Naive thymus-derived CD4-positive, alpha-beta T cell (primary cell): ENCODE measurements at regions not wholly inside any gene's neighbourhood (a gene's known extent, or its start where the extent isn't known, plus 50 kb on each side); places are given as distances from the start of the nearest gene placed in this dataset.

Source experiments
- ATAC-seq: fragments of 150-1000 bp; cut with Tn5 transposase; 2 replicates; pipeline ENCODE4 v1.10.0; 2021; ENCODE audit warnings: mild to moderate bottlenecking, moderate library complexity
- CTCF ChIA-PET: fragments of 350-600 bp; sonication (Branson Sonifier 250); formaldehyde crosslinking; loops from one replicate; lab custom pipeline; 2021; ENCODE audit warnings: antibody characterized with exemption; lab: Charles Lee
- POLR2A ChIA-PET: fragments of 350-600 bp; sonication (Branson Sonifier 250); formaldehyde crosslinking; loops from one replicate; lab custom pipeline; 2021; ENCODE audit warnings: antibody characterized with exemption, inconsistent platforms; lab: Charles Lee
- DNase-seq, 9 donors: peaks; one replicate each; pipeline versions ENCODE4 v3.0.0 to v3.0.0-alpha.2; 2020 to 2022; ENCODE audit warnings: mixed read lengths in 1 of 9
- H3K27ac ChIP-seq: one replicate; pipeline ENCODE4 v1.7.0; 2013; ENCODE audit warnings: mild to moderate bottlenecking, low read depth, low read length, moderate library complexity
- H3K27me3 ChIP-seq, 2 donors: one replicate each; pipeline ENCODE4 v1.7.0; 2013; ENCODE audit warnings: low read length in 2 of 2, mild to moderate bottlenecking in 2 of 2, moderate library complexity in 2 of 2; ENCODE audit not compliant: control insufficient read depth in 2 of 2, insufficient read depth in 2 of 2
- H3K36me3 ChIP-seq, 3 experiments: 1 replicate in 2 of 3; 2 replicates in 1 of 3; pipeline ENCODE4 v1.7.0; 2013; ENCODE audit warnings: low read length in 3 of 3, mild to moderate bottlenecking in 3 of 3, moderate library complexity in 1 of 3; ENCODE audit not compliant: insufficient read depth in 3 of 3, control insufficient read depth in 2 of 3
- H3K4me1 ChIP-seq, 2 donors: one replicate each; pipeline ENCODE4 v1.7.0; 2013; ENCODE audit warnings: low read length in 2 of 2, mild to moderate bottlenecking in 2 of 2, moderate library complexity in 1 of 2; ENCODE audit not compliant: control insufficient read depth in 2 of 2, insufficient read depth in 2 of 2
- H3K4me3 ChIP-seq: 2 replicates; pipeline ENCODE4 v1.7.0; 2013; ENCODE audit warnings: mild to moderate bottlenecking, low read length
- H3K9me3 ChIP-seq, 3 experiments: 1 replicate in 2 of 3; 2 replicates in 1 of 3; pipeline ENCODE4 v1.7.0; 2013; ENCODE audit warnings: low read length in 3 of 3; ENCODE audit not compliant: control insufficient read depth in 2 of 3
- H3K27ac Mint-ChIP-seq, 9 donors: one replicate each; pipeline ENCODE4 v1.8.0; 2020 to 2022; ENCODE audit warnings: mixed read lengths in 9 of 9, mild to moderate bottlenecking in 8 of 9, moderate library complexity in 5 of 9, inconsistent platforms in 2 of 9
- H3K27me3 Mint-ChIP-seq, 5 donors: one replicate each; pipeline ENCODE4 v1.8.0; 2021 to 2022; ENCODE audit warnings: mixed read lengths in 5 of 5, mild to moderate bottlenecking in 1 of 5
- H3K36me3 Mint-ChIP-seq, 5 donors: one replicate each; pipeline ENCODE4 v1.8.0; 2020 to 2022; ENCODE audit warnings: mixed read lengths in 5 of 5, mild to moderate bottlenecking in 3 of 5, inconsistent platforms in 1 of 5
- H3K4me1 Mint-ChIP-seq, 7 donors: one replicate each; pipeline ENCODE4 v1.8.0; 2020 to 2022; ENCODE audit warnings: mixed read lengths in 7 of 7, mild to moderate bottlenecking in 3 of 7, inconsistent platforms in 1 of 7
- H3K4me3 Mint-ChIP-seq, 10 donors: one replicate each; pipeline ENCODE4 v1.8.0; 2020 to 2022; ENCODE audit warnings: mild to moderate bottlenecking in 10 of 10, mixed read lengths in 10 of 10, moderate library complexity in 6 of 10, inconsistent platforms in 2 of 10
- H3K9me3 Mint-ChIP-seq, 11 donors: one replicate each; pipeline ENCODE4 v1.8.0; 2020 to 2022; ENCODE audit warnings: mixed read lengths in 11 of 11, mild to moderate bottlenecking in 4 of 11, inconsistent platforms in 1 of 11, moderate library complexity in 1 of 11
- intact Hi-C, 2 donors: fragments of 100-400 bp; cut with micrococcal nuclease; formaldehyde crosslinking; loops; one replicate each; pipeline ENCODE4 v1.15.1; 2023

- ATAC-seq (no peak), DNase-seq (no peak)
- no peak overlapping the region for H3K4me3 Mint-ChIP-seq
- H3K27ac Mint-ChIP-seq: no peak overlapping the region
- intact Hi-C loops: no loop called here
- Histone ChIP-seq H3K27ac (no peak overlapping the region), H3K4me3 (no peak overlapping the region), H3K36me3 (no peaks in the 10 kb centered on the region), H3K4me1 (no peaks in the 10 kb centered on the region), H3K9me3 (peaks cover 0 to 3% (median 0%) of the 10 kb centered on the region in 3 experiments), H3K27me3 (no peaks in the 10 kb centered on the region)
- peaks cover 0 to 15% (median 7%) of the 10 kb centered on the region in 5 donors for H3K36me3 Mint-ChIP-seq
- POLR2A ChIA-PET: no interaction called here
- H3K9me3 Mint-ChIP-seq: peaks cover 0 to 15% (median 7%) of the 10 kb centered on the region in 11 donors
- no peaks in the 10 kb centered on the region for H3K27me3 Mint-ChIP-seq
- peaks cover 0 to 9% (median 0%) of the 10 kb centered on the region in 7 donors for H3K4me1 Mint-ChIP-seq
- CTCF ChIA-PET: no interaction called here
Measured at GRCh38 chr3:72494626-72495025, 353.6 kb downstream of the SHQ1 start.

GRCh38 chr3:72494130-72494529 lies 354.1 kb downstream of the SHQ1 start:
- no peaks in the 10 kb centered on the region for H3K4me1 ChIP-seq
- H3K27me3 ChIP-seq: no peaks in the 10 kb centered on the region
- H3K4me3 Mint-ChIP-seq: no peak overlapping the region
- DNase-seq (no peak), ATAC-seq (no peak)
- H3K36me3 ChIP-seq: no peaks in the 10 kb centered on the region
- no peak overlapping the region for H3K4me3 ChIP-seq
- no peaks in the 10 kb centered on the region for H3K27me3 Mint-ChIP-seq
- H3K4me1 Mint-ChIP-seq: peaks cover 0 to 9% (median 0%) of the 10 kb centered on the region in 7 donors
- intact Hi-C loops: no loop called here
- ChIA-PET POLR2A (no interaction called here), CTCF (no interaction called here)
- no peak overlapping the region for H3K27ac ChIP-seq
- peaks cover 0 to 15% (median 7%) of the 10 kb centered on the region in 5 donors for H3K36me3 Mint-ChIP-seq
- peaks cover 0 to 15% (median 7%) of the 10 kb centered on the region in 11 donors for H3K9me3 Mint-ChIP-seq
- peaks cover 0 to 3% (median 0%) of the 10 kb centered on the region in 3 experiments for H3K9me3 ChIP-seq
- H3K27ac Mint-ChIP-seq: no peak overlapping the region

GRCh38 chr3:72492240-72492639 lies 356.0 kb downstream of the SHQ1 start:
- Histone ChIP-seq H3K36me3 (no peaks in the 10 kb centered on the region), H3K4me1 (no peaks in the 10 kb centered on the region), H3K27me3 (no peaks in the 10 kb centered on the region), H3K9me3 (peaks cover 0 to 3% (median 0%) of the 10 kb centered on the region in 3 experiments), H3K4me3 (no peak overlapping the region), H3K27ac (no peak overlapping the region)
- POLR2A ChIA-PET: no interaction called here
- no peak for DNase-seq
- intact Hi-C loops: no loop called here
- CTCF ChIA-PET: no interaction called here
- no peak overlapping the region for H3K4me3 Mint-ChIP-seq
- peaks cover 0 to 17% (median 0%) of the 10 kb centered on the region in 7 donors for H3K4me1 Mint-ChIP-seq
- no peaks in the 10 kb centered on the region for H3K27me3 Mint-ChIP-seq
- peaks cover 0 to 10% (median 7%) of the 10 kb centered on the region in 5 donors for H3K36me3 Mint-ChIP-seq
- no peak overlapping the region for H3K27ac Mint-ChIP-seq
- ATAC-seq: no peak
- H3K9me3 Mint-ChIP-seq: peaks cover 0 to 11% (median 5%) of the 10 kb centered on the region in 11 donors

GRCh38 chr3:72490688-72491435 lies 357.4 kb downstream of the SHQ1 start:
- intact Hi-C loops: no loop called here
- Mint-ChIP-seq H3K4me3 (no peak overlapping the region), H3K27me3 (no peaks in the 10 kb centered on the region), H3K36me3 (peaks cover 0 to 7% (median 6%) of the 10 kb centered on the region in 5 donors), H3K4me1 (peaks cover 0 to 24% (median 0%) of the 10 kb centered on the region in 7 donors), H3K9me3 (peaks cover 0 to 11% (median 5%) of the 10 kb centered on the region in 11 donors), H3K27ac (peak overlapping the region in 1 of 9 donors; percentile 49)
- Histone ChIP-seq H3K9me3 (peaks cover 0 to 3% (median 0%) of the 10 kb centered on the region in 3 experiments), H3K27ac (no peak overlapping the region), H3K36me3 (no peaks in the 10 kb centered on the region), H3K4me3 (no peak overlapping the region), H3K4me1 (no peaks in the 10 kb centered on the region), H3K27me3 (no peaks in the 10 kb centered on the region)
- POLR2A ChIA-PET: no interaction called here
- ATAC-seq: peak; percentile 59
- CTCF ChIA-PET: no interaction called here
- DNase-seq: no peak

GRCh38 chr3:72489901-72490300 lies 358.3 kb downstream of the SHQ1 start:
- peaks cover 0 to 3% (median 0%) of the 10 kb centered on the region in 3 experiments for H3K9me3 ChIP-seq
- Mint-ChIP-seq H3K4me3 (no peak overlapping the region), H3K27ac (no peak overlapping the region), H3K9me3 (peaks cover 0 to 11% (median 5%) of the 10 kb centered on the region in 11 donors), H3K4me1 (peaks cover 0 to 24% (median 0%) of the 10 kb centered on the region in 7 donors), H3K27me3 (no peaks in the 10 kb centered on the region), H3K36me3 (peaks cover 0 to 7% (median 6%) of the 10 kb centered on the region in 5 donors)
- intact Hi-C loops: no loop called here
- H3K4me1 ChIP-seq: no peaks in the 10 kb centered on the region
- H3K4me3 ChIP-seq: no peak overlapping the region
- no peak overlapping the region for H3K27ac ChIP-seq
- no peak for ATAC-seq
- CTCF ChIA-PET: no interaction called here
- DNase-seq: no peak
- POLR2A ChIA-PET: no interaction called here
- no peaks in the 10 kb centered on the region for H3K36me3 ChIP-seq
- no peaks in the 10 kb centered on the region for H3K27me3 ChIP-seq

GRCh38 chr3:72488738-72489035 lies 359.6 kb downstream of the SHQ1 start:
- DNase-seq (no peak), ATAC-seq (no peak)
- Histone ChIP-seq H3K27ac (no peak overlapping the region), H3K4me1 (no peaks in the 10 kb centered on the region), H3K4me3 (no peak overlapping the region), H3K36me3 (no peaks in the 10 kb centered on the region), H3K9me3 (no peaks in the 10 kb centered on the region), H3K27me3 (no peaks in the 10 kb centered on the region)
- intact Hi-C loops: no loop called here
- ChIA-PET CTCF (no interaction called here), POLR2A (no interaction called here)
- H3K4me3 Mint-ChIP-seq: no peak overlapping the region
- H3K4me1 Mint-ChIP-seq: peaks cover 0 to 28% (median 0%) of the 10 kb centered on the region in 7 donors
- H3K27ac Mint-ChIP-seq: no peak overlapping the region
- H3K36me3 Mint-ChIP-seq: peaks cover 0 to 3% (median under 1%) of the 10 kb centered on the region in 5 donors
- no peaks in the 10 kb centered on the region for H3K27me3 Mint-ChIP-seq
- peaks cover 0 to 4% (median under 1%) of the 10 kb centered on the region in 11 donors for H3K9me3 Mint-ChIP-seq
